Activated CD4-positive, alpha-beta memory T cell treated with anti-CD3 and anti-CD28 coated beads, Interleukin-2, amount 10 ng/mL, durations not matched to agents 7 days and 5 days (primary cell): ENCODE measurements at regions not wholly inside any gene's neighbourhood (a gene's known extent, or its start where the extent isn't known, plus 50 kb on each side); places are given as distances from the start of the nearest gene placed in this dataset.

Source experiments
- CTCF ChIA-PET: fragments of 350-600 bp; sonication (Branson Sonifier 250); formaldehyde crosslinking; loops from one replicate; lab custom pipeline; 2021; ENCODE audit warnings: antibody characterized with exemption, inconsistent platforms; lab: Charles Lee
- POLR2A ChIA-PET: fragments of 350-600 bp; sonication (Branson Sonifier 250); formaldehyde crosslinking; loops from one replicate; lab custom pipeline; 2021; ENCODE audit warnings: antibody characterized with exemption; lab: Charles Lee
- DNase-seq: peaks from one replicate; pipeline ENCODE4 v3.0.0-alpha.2; 2020
- H3K27ac Mint-ChIP-seq: one replicate; pipeline ENCODE4 v1.8.0; 2021; ENCODE audit warnings: mild to moderate bottlenecking, mixed read lengths
- H3K27me3 Mint-ChIP-seq: one replicate; pipeline ENCODE4 v1.8.0; 2021; ENCODE audit warnings: mixed read lengths
- H3K36me3 Mint-ChIP-seq: one replicate; pipeline ENCODE4 v1.8.0; 2021; ENCODE audit warnings: low read depth, mixed read lengths
- H3K4me1 Mint-ChIP-seq: one replicate; pipeline ENCODE4 v1.8.0; 2021; ENCODE audit warnings: mixed read lengths
- H3K4me3 Mint-ChIP-seq: one replicate; pipeline ENCODE4 v1.8.0; 2021; ENCODE audit warnings: mild to moderate bottlenecking, mixed read lengths
- H3K9me3 Mint-ChIP-seq: one replicate; pipeline ENCODE4 v1.8.0; 2021; ENCODE audit warnings: mixed read lengths

DNA sequence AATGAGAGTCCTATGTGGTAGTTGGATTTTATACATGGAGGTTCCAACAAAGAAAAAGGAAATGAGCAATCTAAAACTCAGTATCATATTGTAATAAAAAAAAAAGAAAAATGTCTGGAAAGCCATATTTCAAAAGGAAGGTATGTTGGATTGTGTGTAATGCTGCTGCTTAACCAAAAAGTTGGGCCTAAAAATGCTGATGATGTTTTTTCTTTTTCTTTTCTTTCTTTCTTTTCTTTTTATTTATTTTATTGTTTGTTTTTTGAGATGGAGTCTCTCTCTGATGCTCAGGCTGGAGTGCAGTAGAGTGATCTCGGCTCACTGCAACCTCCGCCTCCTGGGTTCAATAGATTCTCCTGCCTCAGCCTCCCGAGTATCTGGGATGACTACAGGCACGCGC, 1424.0 kb upstream of the CDH6 start:
- no peak overlapping the region for H3K27ac Mint-ChIP-seq
- H3K9me3 Mint-ChIP-seq: peaks cover 13% of the 10 kb centered on the region
- CTCF ChIA-PET: no interaction called here
- H3K36me3 Mint-ChIP-seq: no peaks in the 10 kb centered on the region
- H3K4me3 Mint-ChIP-seq: no peak overlapping the region
- no peak for DNase-seq
- no peaks in the 10 kb centered on the region for H3K27me3 Mint-ChIP-seq
- POLR2A ChIA-PET: no interaction called here
- no peaks in the 10 kb centered on the region for H3K4me1 Mint-ChIP-seq

DNA sequence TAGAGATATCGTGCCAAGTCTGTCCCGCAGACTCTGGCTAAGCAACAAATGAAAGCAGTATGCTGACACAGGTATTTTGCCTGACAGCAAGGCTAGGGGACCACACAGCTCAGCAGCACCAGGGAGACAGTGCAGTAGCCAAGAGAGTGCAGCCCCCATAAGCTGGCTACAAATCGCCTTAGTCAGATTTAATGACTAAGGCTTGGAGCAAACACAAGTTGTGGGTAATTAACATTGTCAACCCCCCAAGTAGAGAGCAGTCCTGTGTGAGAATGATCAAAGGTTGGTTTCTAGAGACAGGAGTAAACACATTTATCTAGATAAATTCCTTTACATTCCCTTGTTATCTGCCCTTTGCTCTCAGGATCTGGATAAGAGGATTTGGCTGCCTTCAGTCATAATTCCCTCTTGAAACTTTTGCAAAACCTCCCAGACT, 1434.5 kb upstream of the CDH6 start:
- no peaks in the 10 kb centered on the region for H3K27me3 Mint-ChIP-seq
- DNase-seq: no peak
- CTCF ChIA-PET: no interaction called here
- H3K36me3 Mint-ChIP-seq: no peaks in the 10 kb centered on the region
- H3K9me3 Mint-ChIP-seq: peaks cover 10% of the 10 kb centered on the region
- H3K27ac Mint-ChIP-seq: no peak overlapping the region
- H3K4me1 Mint-ChIP-seq: no peaks in the 10 kb centered on the region
- no peak overlapping the region for H3K4me3 Mint-ChIP-seq
- POLR2A ChIA-PET: no interaction called here

- Mint-ChIP-seq H3K4me1 (no peaks in the 10 kb centered on the region), H3K27me3 (no peaks in the 10 kb centered on the region), H3K27ac (no peak overlapping the region), H3K4me3 (no peak overlapping the region), H3K36me3 (no peaks in the 10 kb centered on the region), H3K9me3 (peaks cover 10% of the 10 kb centered on the region)
- DNase-seq: no peak
- ChIA-PET POLR2A (no interaction called here), CTCF (no interaction called here)
These were observed 1443.0 kb upstream of the CDH6 start for GRCh38 chr5:29750453-29750852.

GRCh38 chr5:29744618-29745017, 1448.9 kb upstream of the CDH6 start:
- Mint-ChIP-seq H3K27ac (no peak overlapping the region), H3K4me3 (no peak overlapping the region), H3K9me3 (peaks cover 4% of the 10 kb centered on the region), H3K27me3 (no peaks in the 10 kb centered on the region), H3K4me1 (no peaks in the 10 kb centered on the region), H3K36me3 (no peaks in the 10 kb centered on the region)
- ChIA-PET CTCF (no interaction called here), POLR2A (no interaction called here)
- DNase-seq: no peak

GRCh38 chr5:29720954-29721353, 1472.5 kb upstream of the CDH6 start:
- Mint-ChIP-seq H3K4me1 (no peaks in the 10 kb centered on the region), H3K27me3 (no peaks in the 10 kb centered on the region), H3K36me3 (no peaks in the 10 kb centered on the region), H3K27ac (no peak overlapping the region), H3K4me3 (no peak overlapping the region), H3K9me3 (peaks cover 6% of the 10 kb centered on the region)
- ChIA-PET POLR2A (no interaction called here), CTCF (no interaction called here)
- DNase-seq: no peak

- H3K27ac Mint-ChIP-seq: no peak overlapping the region
- no peak for DNase-seq
- ChIA-PET CTCF (no interaction called here), POLR2A (no interaction called here)
- H3K4me1 Mint-ChIP-seq: no peaks in the 10 kb centered on the region
- H3K4me3 Mint-ChIP-seq: no peak overlapping the region
- peaks cover 4% of the 10 kb centered on the region for H3K9me3 Mint-ChIP-seq
- H3K36me3 Mint-ChIP-seq: no peaks in the 10 kb centered on the region
- H3K27me3 Mint-ChIP-seq: no peaks in the 10 kb centered on the region
These were observed 1474.3 kb upstream of the CDH6 start for GRCh38 chr5:29719171-29719570.

DNA sequence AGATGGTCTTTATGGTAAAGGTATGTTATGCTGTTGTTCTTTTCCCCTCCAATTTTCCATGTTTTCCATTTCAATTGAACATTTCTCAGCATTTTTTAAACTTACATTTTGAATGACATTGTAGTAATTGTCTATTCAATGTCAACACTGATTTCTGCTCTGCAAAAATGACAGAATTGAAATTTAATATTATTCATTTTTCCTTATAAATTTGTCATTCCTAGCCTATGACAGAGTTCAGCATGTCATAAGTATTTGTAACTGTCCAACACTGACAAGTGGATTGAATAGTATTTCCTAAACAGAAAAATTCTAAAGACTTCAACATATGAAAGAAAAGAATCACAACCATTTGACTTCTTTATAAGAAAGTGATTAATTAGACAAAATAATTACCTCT, 1478.3 kb upstream of the CDH6 start:
- ChIA-PET CTCF (no interaction called here), POLR2A (no interaction called here)
- no peak for DNase-seq
- Mint-ChIP-seq H3K36me3 (no peaks in the 10 kb centered on the region), H3K4me3 (no peak overlapping the region), H3K27me3 (no peaks in the 10 kb centered on the region), H3K27ac (no peak overlapping the region), H3K9me3 (peaks cover 7% of the 10 kb centered on the region), H3K4me1 (no peaks in the 10 kb centered on the region)

DNA sequence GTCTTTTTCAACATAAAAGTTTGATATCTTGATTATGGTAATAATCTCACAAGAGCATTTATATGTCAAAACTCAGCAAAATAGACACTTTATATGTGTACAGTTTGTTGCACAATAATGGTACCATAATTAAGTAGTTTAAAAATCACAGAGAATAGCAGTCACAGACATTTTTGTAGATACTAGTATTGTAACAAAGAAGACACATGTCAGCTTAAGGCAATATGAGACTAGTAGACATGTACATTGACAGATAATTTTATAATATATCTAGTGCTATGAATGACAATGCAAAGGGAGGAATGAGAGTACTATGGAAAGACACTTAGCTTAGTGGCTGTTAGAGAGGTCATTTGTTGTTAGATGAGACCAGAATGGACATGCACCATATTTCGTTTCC, 1490.6 kb upstream of the CDH6 start:
- CTCF ChIA-PET: no interaction called here

DNA sequence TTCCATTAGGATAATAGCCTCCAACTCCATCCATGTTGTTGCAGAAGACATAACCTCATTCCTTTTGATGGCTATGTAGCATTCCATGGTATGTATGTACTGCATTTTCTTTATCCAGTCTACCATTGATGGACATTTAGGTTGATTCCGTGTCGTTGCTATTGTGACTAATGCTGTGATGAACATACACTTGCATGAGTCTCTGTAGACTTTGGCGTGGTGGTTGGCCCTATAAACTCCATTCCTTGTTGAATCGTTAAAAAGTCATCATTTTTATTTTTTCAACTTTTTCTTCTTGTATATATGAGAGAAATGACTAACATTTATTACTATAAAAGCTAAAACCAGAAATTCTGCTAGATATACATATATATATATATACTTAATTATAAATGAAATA, 1491.9 kb upstream of the CDH6 start:
- Mint-ChIP-seq H3K27me3 (no peaks in the 10 kb centered on the region), H3K9me3 (peaks cover 11% of the 10 kb centered on the region), H3K4me3 (no peak overlapping the region), H3K36me3 (no peaks in the 10 kb centered on the region), H3K27ac (no peak overlapping the region), H3K4me1 (no peaks in the 10 kb centered on the region)
- POLR2A ChIA-PET: no interaction called here
- CTCF ChIA-PET: no interaction called here
- no peak for DNase-seq

More for the DNA sequence above, 1490.6 kb upstream of the CDH6 start:
- Mint-ChIP-seq H3K27me3 (no peaks in the 10 kb centered on the region), H3K4me1 (no peaks in the 10 kb centered on the region), H3K27ac (no peak overlapping the region), H3K9me3 (peaks cover 9% of the 10 kb centered on the region), H3K4me3 (no peak overlapping the region), H3K36me3 (no peaks in the 10 kb centered on the region)
- no peak for DNase-seq
- POLR2A ChIA-PET: no interaction called here

- H3K4me3 Mint-ChIP-seq: no peak overlapping the region
- no peaks in the 10 kb centered on the region for H3K36me3 Mint-ChIP-seq
- peaks cover 11% of the 10 kb centered on the region for H3K9me3 Mint-ChIP-seq
- H3K27me3 Mint-ChIP-seq: no peaks in the 10 kb centered on the region
- DNase-seq: no peak
- ChIA-PET CTCF (no interaction called here), POLR2A (no interaction called here)
- H3K4me1 Mint-ChIP-seq: no peaks in the 10 kb centered on the region
- H3K27ac Mint-ChIP-seq: no peak overlapping the region
These were observed 1495.6 kb upstream of the CDH6 start for GRCh38 chr5:29697785-29698414.

GRCh38 chr5:29697278-29697677, 1496.2 kb upstream of the CDH6 start:
- H3K4me1 Mint-ChIP-seq: no peaks in the 10 kb centered on the region
- no peak overlapping the region for H3K4me3 Mint-ChIP-seq
- no peaks in the 10 kb centered on the region for H3K27me3 Mint-ChIP-seq
- no peak overlapping the region for H3K27ac Mint-ChIP-seq
- CTCF ChIA-PET: no interaction called here
- POLR2A ChIA-PET: no interaction called here
- peaks cover 14% of the 10 kb centered on the region for H3K9me3 Mint-ChIP-seq
- DNase-seq: no peak
- no peaks in the 10 kb centered on the region for H3K36me3 Mint-ChIP-seq

DNA sequence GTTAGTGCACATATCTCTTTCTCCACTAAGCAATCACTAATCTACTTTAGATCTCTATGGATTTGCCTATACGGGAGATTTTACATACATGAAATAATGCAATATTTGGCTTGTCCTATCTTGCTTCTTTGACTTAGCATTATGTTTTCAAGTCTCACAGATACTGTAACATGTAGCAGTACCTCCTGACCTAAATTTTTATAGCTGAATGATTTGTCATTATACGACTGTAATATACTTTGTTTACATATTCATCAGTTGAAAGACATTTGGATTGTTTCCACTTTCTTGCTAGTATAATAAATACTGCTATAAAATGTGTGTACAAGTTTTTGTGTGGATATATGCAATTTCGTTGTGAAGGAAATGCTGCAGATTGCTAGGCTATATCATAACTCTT, 1520.8 kb upstream of the CDH6 start:
- ChIA-PET CTCF (no interaction called here), POLR2A (no interaction called here)
- H3K27ac Mint-ChIP-seq: no peak overlapping the region
- no peak overlapping the region for H3K4me3 Mint-ChIP-seq
- H3K9me3 Mint-ChIP-seq: peaks cover 21% of the 10 kb centered on the region
- no peaks in the 10 kb centered on the region for H3K36me3 Mint-ChIP-seq
- no peaks in the 10 kb centered on the region for H3K27me3 Mint-ChIP-seq
- H3K4me1 Mint-ChIP-seq: no peaks in the 10 kb centered on the region
- no peak for DNase-seq

DNA sequence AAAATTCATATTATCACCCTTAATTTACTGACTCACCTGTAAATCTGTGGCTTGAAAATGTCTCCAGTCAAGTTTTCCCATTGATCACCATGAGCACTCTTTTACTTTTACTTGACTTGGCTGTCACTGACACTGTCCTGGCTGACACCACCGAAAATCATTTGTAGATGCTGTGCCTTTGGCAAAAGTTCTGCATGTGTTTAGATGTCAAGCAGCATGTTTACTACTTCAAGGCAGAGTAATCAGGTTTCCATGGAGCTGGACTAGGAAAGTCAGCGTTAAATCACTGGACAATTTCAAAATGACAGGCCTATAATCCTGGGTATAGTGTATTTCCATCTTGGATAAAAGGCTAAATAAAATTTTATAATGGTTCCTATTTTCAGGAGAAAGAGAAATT, 1530.6 kb upstream of the CDH6 start:
- H3K27ac Mint-ChIP-seq: no peak overlapping the region
- DNase-seq: no peak
- no peak overlapping the region for H3K4me3 Mint-ChIP-seq
- CTCF ChIA-PET: no interaction called here
- no peaks in the 10 kb centered on the region for H3K27me3 Mint-ChIP-seq
- H3K4me1 Mint-ChIP-seq: no peaks in the 10 kb centered on the region
- H3K36me3 Mint-ChIP-seq: no peaks in the 10 kb centered on the region
- POLR2A ChIA-PET: no interaction called here
- peaks cover 24% of the 10 kb centered on the region for H3K9me3 Mint-ChIP-seq

GRCh38 chr5:29654954-29655353, 1538.5 kb upstream of the CDH6 start:
- no peak for DNase-seq
- Mint-ChIP-seq H3K9me3 (peaks cover 15% of the 10 kb centered on the region), H3K4me3 (no peak overlapping the region), H3K4me1 (no peaks in the 10 kb centered on the region), H3K27me3 (no peaks in the 10 kb centered on the region), H3K27ac (no peak overlapping the region), H3K36me3 (no peaks in the 10 kb centered on the region)
- ChIA-PET POLR2A (no interaction called here), CTCF (no interaction called here)
